GM23338 (cell line): ENCODE measurements at regions not wholly inside any gene's neighbourhood (a gene's known extent, or its start where the extent isn't known, plus 50 kb on each side); places are given as distances from the start of the nearest gene placed in this dataset.
A peak's percentile ranks its signal among the peaks of the same experiment; 100 is the strongest.

ENCODE experiments used
- ATAC-seq: fragments of 200-7000 bp; cut with Tn5 transposase; 3 replicates; pipeline ENCODE4 v1.9.1; 2020
- DNase-seq: peaks from one replicate; pipeline ENCODE4 v3.0.0-alpha.2; 2015; ENCODE audit warnings: low spot score
- H2AFZ ChIP-seq: fragments of 200-600 bp; sonication (generic); 2 replicates; pipeline ENCODE4 v1.8.0; 2016; ENCODE audit warnings: antibody characterized with exemption, mild to moderate bottlenecking, moderate library complexity
- H3F3A ChIP-seq: fragments of 200-600 bp; sonication (generic); replicated peaks from 2 replicates; pipeline ENCODE4 v1.8.0; 2017; ENCODE audit warnings: antibody characterized with exemption, mixed run types, low read depth
- H3K27ac ChIP-seq: fragments of 200-600 bp; sonication (generic); 2 replicates; pipeline ENCODE4 v1.6.1; 2016; ENCODE audit warnings: low read depth
- H3K27me3 ChIP-seq: fragments of 200-600 bp; sonication (generic); 2 replicates; pipeline ENCODE4 v1.8.0; 2016; ENCODE audit warnings: mild to moderate bottlenecking, mixed run types, moderate library complexity; ENCODE audit not compliant: insufficient read depth
- H3K36me3 ChIP-seq: fragments of 200-600 bp; sonication (generic); 2 replicates; pipeline ENCODE4 v1.8.0; 2016; ENCODE audit warnings: mild to moderate bottlenecking; ENCODE audit not compliant: insufficient read depth
- H3K4me1 ChIP-seq: fragments of 200-600 bp; sonication (generic); 2 replicates; pipeline ENCODE4 v1.8.0; 2016; ENCODE audit warnings: mild to moderate bottlenecking, moderate library complexity; ENCODE audit not compliant: insufficient read depth
- H3K4me2 ChIP-seq: fragments of 200-600 bp; sonication (generic); 2 replicates; pipeline ENCODE4 v1.7.1; 2017; ENCODE audit warnings: mixed run types
- H3K4me3 ChIP-seq: fragments of 200-600 bp; sonication (generic); 2 replicates; pipeline ENCODE4 v1.6.1; 2016; ENCODE audit warnings: mixed run types
- H3K79me2 ChIP-seq: fragments of 200-600 bp; sonication (generic); replicated peaks from 2 replicates; pipeline ENCODE4 v1.8.0; 2017; ENCODE audit warnings: mild to moderate bottlenecking; ENCODE audit not compliant: insufficient read depth
- H3K9me2 ChIP-seq: fragments of 200-600 bp; sonication (generic); 2 replicates; pipeline ENCODE4 v1.8.0; 2017; ENCODE audit not compliant: insufficient read depth
- H4K20me1 ChIP-seq: fragments of 200-600 bp; sonication (generic); replicated peaks from 2 replicates; pipeline ENCODE4 v1.8.0; 2017; ENCODE audit warnings: mild to moderate bottlenecking; ENCODE audit not compliant: insufficient read depth
- H3K27ac Mint-ChIP-seq: 2 replicates; pipeline ENCODE4 v1.8.0; 2020; ENCODE audit warnings: inconsistent platforms, mild to moderate bottlenecking, moderate library complexity, mixed read lengths
- H3K27me3 Mint-ChIP-seq: 3 replicates; pipeline ENCODE4 v1.8.0; 2022; ENCODE audit warnings: low read depth, mild to moderate bottlenecking, moderate library complexity, mixed read lengths, inconsistent platforms; ENCODE audit not compliant: insufficient read depth, poor library complexity
- H3K36me3 Mint-ChIP-seq: 3 replicates; pipeline ENCODE4 v1.8.0; 2021; ENCODE audit warnings: low read depth, mild to moderate bottlenecking, inconsistent platforms, moderate library complexity, mixed read lengths
- H3K4me1 Mint-ChIP-seq: 3 replicates; pipeline ENCODE4 v1.8.0; 2020; ENCODE audit warnings: mild to moderate bottlenecking, inconsistent platforms, mixed read lengths
- H3K4me3 Mint-ChIP-seq: 3 replicates; pipeline ENCODE4 v1.8.0; 2021; ENCODE audit warnings: moderate library complexity, mild to moderate bottlenecking, inconsistent platforms, mixed read lengths
- H3K9me3 Mint-ChIP-seq: 3 replicates; pipeline ENCODE4 v1.8.0; 2020; ENCODE audit warnings: moderate library complexity, mild to moderate bottlenecking, inconsistent platforms, mixed read lengths
- EZH2phosphoT487 ChIP-seq: fragments of 200-600 bp; sonication (generic); IDR thresholded peaks from one replicate; pipeline ENCODE4 v1.8.1; 2018; ENCODE audit warnings: antibody characterized with exemption; ENCODE audit not compliant: unreplicated experiment
- JUNB ChIP-seq: IDR thresholded peaks from one replicate; pipeline ENCODE4 v1.6.1; 2016; ENCODE audit warnings: antibody characterized with exemption; ENCODE audit not compliant: unreplicated experiment
- NANOG ChIP-seq: IDR thresholded peaks from 2 replicates; pipeline ENCODE4 v1.6.1; 2016; ENCODE audit warnings: antibody characterized with exemption, borderline replicate concordance
- STAT1 ChIP-seq: IDR thresholded peaks from one replicate; pipeline ENCODE4 v1.6.1; 2016; ENCODE audit warnings: antibody characterized with exemption; ENCODE audit not compliant: unreplicated experiment
- ZNF114 ChIP-seq: fragments of 250-450 bp; sonication (Bioruptor Pico); IDR thresholded peaks from 2 replicates; pipeline ENCODE4 v1.5.0; 2020; ENCODE audit warnings: mild to moderate bottlenecking, moderate library complexity
- ZNF331 ChIP-seq: fragments of 250-450 bp; sonication (Bioruptor Pico); IDR thresholded peaks from 2 replicates; pipeline ENCODE4 v1.5.0; 2020; ENCODE audit warnings: low read depth, mild to moderate bottlenecking, moderate library complexity
- ZNF462 ChIP-seq: fragments of 250-450 bp; sonication (Bioruptor Pico); IDR thresholded peaks from 2 replicates; pipeline ENCODE4 v1.5.0; 2020; ENCODE audit warnings: mild to moderate bottlenecking, moderate library complexity
- TF ChIP-seq, protein P1 (sequence below), 2 experiments: fragments of 200-600 bp in 1 of 2; sonication (generic) in 1 of 2; conservative IDR thresholded peaks; 2 replicates each; pipeline versions ENCODE4 v1.5.1 to v1.6.1; 2016 to 2017; ENCODE audit warnings: antibody characterized with exemption in 2 of 2, low read depth in 2 of 2, mild to moderate bottlenecking in 2 of 2, moderate library complexity in 1 of 2
- TF ChIP-seq, protein P2 (sequence below): IDR thresholded peaks from 2 replicates; pipeline ENCODE4 v1.6.1; 2016; ENCODE audit warnings: antibody characterized with exemption

DNA sequence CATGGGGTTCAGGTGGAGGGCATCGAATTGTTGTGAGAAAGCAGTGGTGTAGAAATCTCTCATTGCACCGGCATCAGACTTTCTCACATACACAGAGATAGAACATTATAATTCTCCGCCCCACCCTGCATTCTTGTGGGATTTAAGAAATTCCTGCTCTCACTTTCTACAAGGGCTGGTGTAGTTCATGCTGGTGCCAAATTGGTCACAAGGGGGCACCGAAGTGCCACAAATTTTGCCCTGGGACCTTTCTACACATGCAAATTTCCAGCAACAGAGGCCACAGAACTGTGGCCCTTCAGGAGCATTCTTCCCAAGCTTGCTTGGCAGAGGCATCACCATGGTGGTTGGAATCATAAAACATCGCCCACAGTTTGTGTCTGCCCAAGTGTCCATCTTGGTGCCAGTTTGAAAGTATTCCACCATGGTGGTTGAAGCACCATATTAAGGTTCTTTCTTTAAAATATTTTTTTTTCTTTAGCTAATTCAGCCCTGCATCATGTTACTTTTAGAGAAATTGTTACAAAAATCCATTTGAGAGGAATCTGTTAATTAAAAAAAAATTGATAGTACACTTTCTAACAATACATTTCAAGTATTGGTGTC is 521.2 kb upstream of the FANCL start:
- Histone ChIP-seq H2AFZ (no peak overlapping the region), H3K4me2 (no peak overlapping the region), H3K27me3 (no peaks in the 10 kb centered on the region), H3K4me1 (peaks cover 22% of the 10 kb centered on the region), H3F3A (no peaks in the 10 kb centered on the region), H3K27ac (no peak overlapping the region), H3K36me3 (no peaks in the 10 kb centered on the region), H3K9me2 (no peaks in the 10 kb centered on the region), H4K20me1 (no peaks in the 10 kb centered on the region), H3K4me3 (no peak overlapping the region), H3K79me2 (no peaks in the 10 kb centered on the region)
- DNase-seq (peak; percentile 90), ATAC-seq (peak; percentile 99)
- H3K27me3 Mint-ChIP-seq, result peaks cover 5% of the 10 kb centered on the region
- no peaks in the 10 kb centered on the region for H3K9me3 Mint-ChIP-seq
- H3K27ac Mint-ChIP-seq, result no peak overlapping the region
- H3K4me1 Mint-ChIP-seq, result peaks cover 39% of the 10 kb centered on the region
- H3K4me3 Mint-ChIP-seq, result no peak overlapping the region
- H3K36me3 Mint-ChIP-seq, result no peaks in the 10 kb centered on the region
- TF ChIP-seq NANOG (no peak), JUNB (no peak), ZNF114 (CRISPR knock-in tag) (no peak), EZH2phosphoT487 (no peak), STAT1 (no peak), ZNF331 (CRISPR knock-in tag) (no peak), ZNF462 (CRISPR knock-in tag) (0 out of 2 replicates have a peak, but pooled peaks have one; percentile 55)
- TF ChIP-seq, protein P1, sequence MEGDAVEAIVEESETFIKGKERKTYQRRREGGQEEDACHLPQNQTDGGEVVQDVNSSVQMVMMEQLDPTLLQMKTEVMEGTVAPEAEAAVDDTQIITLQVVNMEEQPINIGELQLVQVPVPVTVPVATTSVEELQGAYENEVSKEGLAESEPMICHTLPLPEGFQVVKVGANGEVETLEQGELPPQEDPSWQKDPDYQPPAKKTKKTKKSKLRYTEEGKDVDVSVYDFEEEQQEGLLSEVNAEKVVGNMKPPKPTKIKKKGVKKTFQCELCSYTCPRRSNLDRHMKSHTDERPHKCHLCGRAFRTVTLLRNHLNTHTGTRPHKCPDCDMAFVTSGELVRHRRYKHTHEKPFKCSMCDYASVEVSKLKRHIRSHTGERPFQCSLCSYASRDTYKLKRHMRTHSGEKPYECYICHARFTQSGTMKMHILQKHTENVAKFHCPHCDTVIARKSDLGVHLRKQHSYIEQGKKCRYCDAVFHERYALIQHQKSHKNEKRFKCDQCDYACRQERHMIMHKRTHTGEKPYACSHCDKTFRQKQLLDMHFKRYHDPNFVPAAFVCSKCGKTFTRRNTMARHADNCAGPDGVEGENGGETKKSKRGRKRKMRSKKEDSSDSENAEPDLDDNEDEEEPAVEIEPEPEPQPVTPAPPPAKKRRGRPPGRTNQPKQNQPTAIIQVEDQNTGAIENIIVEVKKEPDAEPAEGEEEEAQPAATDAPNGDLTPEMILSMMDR (conservative IDR thresholded peaks at IDR 0.05; ENCODE audit: low read depth in 2 of 2), result peak; percentile 92 to 93
- TF ChIP-seq, protein P2, sequence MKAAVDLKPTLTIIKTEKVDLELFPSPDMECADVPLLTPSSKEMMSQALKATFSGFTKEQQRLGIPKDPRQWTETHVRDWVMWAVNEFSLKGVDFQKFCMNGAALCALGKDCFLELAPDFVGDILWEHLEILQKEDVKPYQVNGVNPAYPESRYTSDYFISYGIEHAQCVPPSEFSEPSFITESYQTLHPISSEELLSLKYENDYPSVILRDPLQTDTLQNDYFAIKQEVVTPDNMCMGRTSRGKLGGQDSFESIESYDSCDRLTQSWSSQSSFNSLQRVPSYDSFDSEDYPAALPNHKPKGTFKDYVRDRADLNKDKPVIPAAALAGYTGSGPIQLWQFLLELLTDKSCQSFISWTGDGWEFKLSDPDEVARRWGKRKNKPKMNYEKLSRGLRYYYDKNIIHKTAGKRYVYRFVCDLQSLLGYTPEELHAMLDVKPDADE, result no peak
